NCI-H345 (cell line): ENCODE measurements at regions not wholly inside any gene's neighbourhood (a gene's known extent, or its start where the extent isn't known, plus 50 kb on each side); places are given as distances from the start of the nearest gene placed in this dataset.
A peak's percentile ranks its signal among the peaks of the same experiment; 100 is the strongest.
"Not testable (repeated sequence)": the region's sequence is repeated elsewhere in the genome, so short reads cannot be mapped to it uniquely, and the experiment has no call there.

Source experiments
- DNase-seq: peaks from one replicate; lab custom pipeline; 2025; lab: John Stamatoyannopoulos, UW

DNA sequence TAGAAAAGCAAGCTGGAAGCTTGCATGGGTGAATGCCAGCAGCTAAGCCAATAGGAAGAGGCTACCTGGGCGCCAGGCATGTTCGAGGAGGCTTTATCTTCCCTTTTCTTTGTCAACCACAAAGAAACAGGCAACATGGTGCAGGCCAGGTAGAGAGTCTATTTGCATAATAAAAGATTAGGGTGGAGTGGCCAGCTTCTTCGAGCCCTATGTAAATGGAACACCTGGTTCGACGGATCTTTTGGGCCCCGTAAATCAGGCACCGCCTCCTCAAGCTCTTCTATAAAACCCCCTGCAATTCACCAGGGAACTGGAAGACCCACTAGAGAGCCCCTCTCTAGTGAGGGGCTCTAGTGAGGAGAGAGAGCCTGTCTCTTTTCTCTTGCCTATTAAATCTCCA is 1106.2 kb upstream of the CELF2 start:
- no peak for DNase-seq

DNA sequence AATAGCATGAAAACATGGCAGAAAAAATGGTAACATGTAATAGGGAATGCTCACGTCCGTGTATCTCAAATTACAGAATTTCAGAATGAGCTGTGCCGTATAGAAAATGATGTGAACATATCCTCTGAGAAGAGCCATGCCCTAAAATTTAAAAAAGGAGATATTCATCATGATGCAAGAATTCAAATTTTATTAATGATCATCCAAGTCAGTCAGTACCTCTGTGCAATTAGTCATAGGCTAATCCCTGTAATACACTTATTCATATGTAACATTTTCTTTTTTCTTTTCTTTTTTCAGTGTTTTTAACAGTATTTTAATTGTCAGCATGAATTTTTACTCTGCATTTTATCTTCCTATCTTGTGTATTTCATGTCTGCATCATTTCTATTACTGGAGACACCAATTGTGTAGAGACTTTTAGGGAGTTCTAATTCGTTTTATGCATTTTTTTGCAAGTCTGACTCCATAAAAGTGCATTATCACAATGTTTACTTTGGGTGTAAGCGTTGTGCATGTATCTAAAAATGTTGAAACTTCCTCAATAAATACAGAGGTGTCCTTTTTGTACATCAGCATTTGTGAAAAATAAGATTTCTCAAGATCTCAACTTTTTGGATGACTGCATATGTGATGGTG is 1103.7 kb upstream of the CELF2 start:
- DNase-seq, result no peak

DNA sequence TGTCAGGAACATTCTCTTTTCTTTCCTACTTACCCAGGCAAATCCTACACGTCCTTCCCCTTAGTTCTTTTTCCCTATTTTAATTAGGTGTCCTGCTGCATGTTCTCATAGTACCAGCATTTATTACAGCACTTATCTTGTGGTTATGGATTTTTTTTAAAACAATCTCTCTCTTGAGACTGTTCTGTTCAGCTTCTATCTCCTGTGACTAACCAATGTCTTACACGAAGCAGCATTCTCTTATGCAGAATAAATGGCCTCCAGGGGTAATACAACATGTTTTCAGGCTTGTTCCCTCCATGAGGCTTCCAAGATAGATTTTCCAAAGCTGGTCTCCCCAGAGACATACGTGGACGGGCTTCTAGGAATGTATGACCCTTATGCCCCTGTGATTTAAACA is 1096.1 kb upstream of the CELF2 start:
- no peak for DNase-seq

DNA sequence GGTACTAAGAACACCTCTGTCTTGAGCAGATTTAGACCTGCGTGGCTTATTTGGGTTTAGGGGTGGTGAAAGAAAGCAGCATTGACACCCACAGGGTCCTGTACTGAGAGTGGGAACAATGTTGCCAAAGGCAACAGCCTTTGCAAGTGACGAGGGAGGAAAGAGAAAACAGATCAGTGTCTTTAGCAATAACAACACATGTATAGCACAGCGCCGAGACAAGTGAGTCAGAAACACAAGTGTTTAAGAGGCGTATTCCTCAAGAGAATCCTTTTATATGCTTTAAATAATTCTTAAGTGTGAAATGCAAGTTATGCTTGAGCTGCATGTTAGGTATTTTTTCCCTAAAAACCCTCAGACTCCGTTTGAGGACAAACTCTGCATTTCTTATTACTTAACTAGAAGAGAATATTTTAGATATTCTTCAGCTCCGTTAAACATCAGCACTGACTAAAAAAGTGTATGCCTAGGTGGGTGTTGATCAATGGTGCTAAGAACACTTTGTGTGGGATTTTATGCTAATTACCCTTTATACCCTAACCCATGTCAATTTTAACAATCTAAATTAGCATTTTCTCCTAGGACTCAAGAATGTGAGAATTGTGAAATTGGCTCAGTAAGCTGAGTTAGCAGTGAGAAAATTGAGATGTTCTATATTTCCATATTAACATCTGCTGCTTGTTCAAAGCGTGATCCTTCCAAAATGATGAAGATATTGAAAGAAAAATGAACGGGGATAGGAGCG is 1095.4 kb upstream of the CELF2 start:
- no peak for DNase-seq

DNA sequence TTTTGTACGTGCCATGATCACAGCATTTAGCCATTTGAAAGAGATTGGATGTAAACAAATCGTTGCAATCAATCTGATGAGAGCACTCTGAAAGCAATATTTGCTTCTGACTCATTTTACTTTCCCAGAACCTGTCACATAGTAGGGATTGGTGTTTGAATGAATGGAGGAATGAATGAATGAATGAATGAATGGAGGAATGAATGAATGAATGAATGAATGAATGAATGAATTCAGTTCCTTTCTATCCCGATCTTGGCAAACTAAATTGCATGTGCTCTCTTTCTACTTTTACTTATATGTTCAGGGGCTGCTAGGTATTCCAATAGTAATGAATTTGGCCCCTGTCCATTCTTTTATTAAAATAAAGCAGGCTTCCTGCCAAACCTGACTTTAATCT is 1091.7 kb upstream of the CELF2 start:
- DNase-seq, result no peak

DNA sequence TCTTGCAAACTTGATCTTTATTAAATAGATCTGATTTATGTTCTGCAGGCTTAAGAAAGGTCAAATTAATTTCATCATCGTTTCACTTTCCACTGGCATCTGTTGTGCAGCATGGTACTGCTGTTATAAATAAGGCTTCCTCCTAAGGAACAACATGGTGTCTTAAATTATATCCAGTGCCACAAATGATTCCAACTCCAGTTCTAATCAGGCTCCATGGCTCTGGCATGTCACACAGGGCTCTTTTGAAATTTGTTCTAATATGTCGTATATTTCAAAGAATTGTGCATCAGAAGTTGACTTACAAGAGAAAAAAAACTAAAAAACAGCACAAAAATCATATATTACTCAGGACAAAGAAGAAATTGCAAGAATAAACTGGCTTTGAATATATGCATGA is 1090.8 kb upstream of the CELF2 start:
- no peak for DNase-seq

DNA sequence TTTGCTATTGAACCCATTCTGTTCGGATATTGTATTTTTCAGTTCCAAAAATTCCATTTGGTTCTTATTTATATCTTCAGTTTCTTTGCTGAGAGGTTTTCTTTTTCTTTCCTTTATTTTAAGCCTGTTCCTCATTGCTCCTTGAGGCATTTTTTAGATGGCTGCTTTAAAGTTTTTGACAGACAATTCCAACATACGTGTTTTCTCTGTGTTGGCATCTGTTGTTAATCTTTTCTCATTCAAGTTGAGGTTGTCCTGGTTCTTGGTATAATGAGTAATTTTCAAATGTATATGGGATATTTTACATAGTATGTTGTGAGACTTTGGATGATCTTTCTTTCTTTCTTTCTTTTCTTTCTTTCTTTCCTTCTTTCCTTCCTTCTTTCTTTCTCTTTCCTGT is 1078.0 kb upstream of the CELF2 start:
- DNase-seq, result no peak

DNA sequence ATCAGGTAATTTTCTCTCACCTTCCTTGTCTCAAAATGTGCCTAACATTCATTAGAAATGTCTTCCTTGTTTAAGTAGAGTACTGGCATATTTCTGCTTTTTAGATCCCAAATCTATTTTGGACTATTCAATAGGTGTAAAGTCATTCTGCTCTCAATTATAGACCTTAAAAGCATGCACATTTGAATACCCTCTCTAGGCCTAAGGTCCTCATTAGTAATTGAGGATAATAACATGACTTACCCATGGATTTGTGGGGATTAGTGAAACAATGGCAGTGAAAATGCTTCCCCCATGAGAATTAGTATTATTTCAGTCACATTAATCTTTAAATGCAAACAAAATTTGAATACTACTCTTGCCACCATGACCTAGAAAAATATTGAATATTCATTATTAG is 1073.0 kb upstream of the CELF2 start:
- no peak for DNase-seq

DNA sequence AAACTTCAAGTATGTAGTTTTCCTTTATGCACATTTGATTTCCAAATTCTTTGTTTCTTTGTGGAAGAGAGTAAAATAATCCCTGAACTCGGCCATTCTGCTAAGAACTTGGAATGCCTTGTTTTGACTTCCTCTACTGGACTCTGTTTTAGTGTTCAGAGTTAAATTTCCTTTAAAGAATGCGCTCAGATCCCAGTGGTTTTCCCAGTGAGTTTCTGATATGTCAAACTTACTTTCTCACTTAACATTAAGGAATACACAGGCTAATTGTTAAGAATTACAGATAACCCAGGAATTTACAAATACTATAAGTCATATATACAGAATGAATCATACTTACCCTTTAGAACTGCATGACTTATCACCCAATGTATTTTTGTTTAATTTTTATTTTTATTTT is 1067.6 kb upstream of the CELF2 start:
- DNase-seq, result no peak

DNA sequence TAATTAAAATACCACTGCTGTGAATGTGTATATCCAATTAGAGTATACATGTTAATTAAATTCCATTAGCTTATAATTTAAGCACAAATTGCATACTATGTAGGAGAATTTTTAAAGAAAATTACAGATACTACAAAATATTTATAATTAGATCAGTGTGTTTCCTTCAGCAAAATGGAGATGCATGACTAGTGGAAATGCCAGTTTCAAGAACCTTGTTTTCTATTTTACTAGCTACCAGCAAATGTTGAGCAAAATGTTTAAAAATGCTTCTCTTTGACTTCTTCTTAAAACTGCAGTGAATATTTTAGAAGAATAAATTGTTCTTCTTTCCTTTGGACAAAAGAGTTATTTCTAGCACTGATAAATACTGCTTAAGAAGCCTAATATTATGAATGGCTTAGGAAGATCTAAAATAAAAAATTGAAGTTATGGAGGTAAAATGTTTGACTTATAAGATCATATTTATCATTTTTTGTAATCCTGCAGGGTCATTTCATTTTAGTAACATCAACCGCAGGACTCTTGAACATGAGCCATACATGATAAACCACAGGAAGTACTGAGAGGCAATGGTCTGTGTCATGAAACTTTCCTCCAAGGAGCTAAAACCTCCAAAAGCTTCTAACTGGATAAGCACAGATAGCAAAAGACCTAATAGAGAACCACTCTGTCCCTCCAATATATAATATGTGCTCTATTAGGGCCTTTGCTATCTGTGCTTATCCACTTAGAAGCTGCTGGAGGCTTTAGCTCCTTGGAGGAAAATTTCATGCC is 1066.0 kb upstream of the CELF2 start:
- no peak for DNase-seq

DNA sequence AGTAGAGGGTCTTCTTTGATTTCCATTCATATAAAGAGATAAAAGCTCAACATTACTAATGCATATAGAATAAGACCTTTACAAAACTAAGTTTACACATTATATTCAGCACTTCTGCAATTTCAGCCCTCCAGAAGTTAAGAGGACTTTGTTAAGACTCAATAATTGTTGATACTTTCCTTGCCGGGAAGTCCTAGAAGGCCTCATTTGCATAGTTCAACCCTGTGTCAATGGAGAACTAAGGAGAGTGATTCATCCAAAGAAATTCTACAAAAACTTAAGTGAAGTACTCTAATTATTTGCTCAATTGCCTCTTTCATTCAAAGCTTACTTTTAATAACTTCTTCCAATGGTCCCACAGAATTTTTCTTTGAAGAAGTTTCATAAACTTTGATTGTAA is 1060.3 kb upstream of the CELF2 start:
- DNase-seq, result no peak

DNA sequence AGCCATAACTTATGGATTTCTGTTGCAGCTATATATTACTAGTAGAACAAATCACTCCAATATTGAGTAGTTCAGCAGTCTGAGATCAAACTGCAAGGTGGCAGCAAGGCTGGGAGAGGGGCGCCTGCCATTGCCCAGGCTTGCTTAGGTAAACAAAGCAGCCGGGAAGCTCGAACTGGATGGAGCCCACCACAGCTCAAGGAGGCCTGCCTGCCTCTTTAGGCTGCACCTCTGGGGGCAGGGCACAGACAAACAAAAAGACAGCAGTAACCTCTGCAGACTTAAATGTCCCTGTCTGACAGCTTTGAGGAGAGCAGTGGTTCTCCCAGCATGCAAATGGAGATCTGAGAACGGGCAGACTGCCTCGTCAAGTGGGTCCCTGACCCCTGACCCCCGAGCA is 1059.8 kb upstream of the CELF2 start:
- DNase-seq, result not testable (repeated sequence)

DNA sequence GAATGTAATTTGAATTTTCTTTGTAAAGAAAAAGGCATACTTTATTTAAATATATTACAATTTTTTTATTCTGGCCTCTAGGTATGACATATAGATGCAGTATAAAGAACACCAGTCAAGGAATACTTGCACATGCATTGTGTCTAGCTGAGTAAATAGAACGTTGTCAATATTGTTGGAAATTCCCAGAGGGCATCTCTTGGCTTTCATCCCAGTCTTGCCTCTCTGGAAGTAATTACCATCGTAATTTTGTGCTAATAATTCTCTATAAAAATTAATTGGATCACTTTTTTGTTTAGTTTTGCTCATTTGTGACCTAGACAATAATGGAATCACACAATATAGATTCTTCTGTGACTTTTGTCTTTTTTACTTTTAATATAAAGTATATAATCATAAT is 1052.3 kb upstream of the CELF2 start:
- DNase-seq, result peak; percentile 37

DNA sequence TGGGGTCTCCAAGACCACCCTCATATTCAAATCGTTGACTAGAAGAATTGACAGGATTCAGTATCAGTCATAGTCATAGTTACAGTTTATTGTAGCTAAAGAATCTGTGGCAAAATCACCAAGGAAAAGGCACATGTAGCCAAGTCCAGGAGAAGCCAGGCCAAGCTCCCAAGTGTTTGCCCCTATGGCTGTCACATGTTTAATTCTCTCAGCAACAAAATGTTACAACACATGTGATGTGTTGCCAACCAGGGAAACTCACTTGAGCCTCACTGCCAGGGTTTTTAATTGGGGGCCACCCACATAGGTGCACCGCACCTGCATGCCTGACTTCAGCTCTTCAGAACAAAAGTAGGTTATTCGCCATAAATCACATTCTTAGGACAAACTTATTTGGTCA is 1030.9 kb upstream of the CELF2 start:
- no peak for DNase-seq

DNA sequence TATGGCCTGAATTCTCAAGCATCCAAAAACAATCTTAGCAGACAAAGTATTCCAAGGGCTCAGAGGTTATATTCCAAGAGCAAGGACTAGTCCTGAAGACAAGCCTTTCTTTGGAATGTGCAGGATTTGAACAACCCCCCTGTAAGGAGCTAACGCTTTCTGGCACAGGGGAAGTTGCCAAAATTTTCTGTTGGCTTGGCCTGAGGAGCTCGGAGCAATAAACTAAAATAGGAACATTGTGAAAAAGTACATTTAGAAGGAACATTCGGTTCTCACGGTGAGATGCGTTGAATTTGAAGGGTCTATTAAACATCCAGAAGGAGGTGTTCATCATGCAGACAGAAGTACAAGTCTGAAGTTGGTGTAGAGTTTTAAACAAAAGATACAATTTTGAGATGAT is 1030.5 kb upstream of the CELF2 start:
- no peak for DNase-seq

DNA sequence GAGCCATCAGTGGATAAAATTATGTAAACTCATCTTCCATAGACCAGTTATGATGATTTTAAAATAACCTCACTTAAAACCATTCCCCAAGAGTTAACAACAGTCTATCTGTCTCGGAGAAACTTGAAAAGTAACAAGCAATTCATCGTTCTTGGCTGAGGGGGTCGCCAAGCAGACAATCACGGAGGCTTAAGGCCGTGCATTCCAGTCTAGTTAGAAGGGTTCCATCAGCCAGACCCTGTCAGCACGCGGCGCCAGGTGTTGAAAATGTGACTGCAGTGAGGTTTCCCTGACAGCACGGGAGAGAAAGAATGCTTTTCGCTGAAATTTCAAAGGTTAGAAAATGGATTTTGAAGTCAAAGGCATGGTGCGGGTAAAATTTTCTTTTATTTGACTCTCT is 1025.0 kb upstream of the CELF2 start:
- DNase-seq, result no peak

DNA sequence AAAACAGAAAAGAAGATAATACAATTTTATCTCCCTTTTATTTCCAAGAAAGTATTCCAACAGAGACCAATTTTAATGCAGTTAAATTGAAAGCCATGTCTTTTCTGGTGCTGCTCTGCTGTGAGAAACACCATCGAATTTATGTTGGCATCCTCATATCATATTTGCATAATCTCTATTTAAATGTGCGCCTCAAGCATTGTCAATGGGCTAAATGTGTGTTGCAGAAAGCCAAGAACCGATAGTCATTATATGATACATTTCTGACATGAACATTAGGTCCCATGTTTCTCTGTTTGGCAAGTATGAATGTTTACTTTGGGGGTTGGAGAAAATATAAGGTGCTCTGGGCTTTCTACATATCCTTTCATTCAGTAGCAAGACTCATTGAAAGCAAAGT is 1023.5 kb upstream of the CELF2 start:
- no peak for DNase-seq

DNA sequence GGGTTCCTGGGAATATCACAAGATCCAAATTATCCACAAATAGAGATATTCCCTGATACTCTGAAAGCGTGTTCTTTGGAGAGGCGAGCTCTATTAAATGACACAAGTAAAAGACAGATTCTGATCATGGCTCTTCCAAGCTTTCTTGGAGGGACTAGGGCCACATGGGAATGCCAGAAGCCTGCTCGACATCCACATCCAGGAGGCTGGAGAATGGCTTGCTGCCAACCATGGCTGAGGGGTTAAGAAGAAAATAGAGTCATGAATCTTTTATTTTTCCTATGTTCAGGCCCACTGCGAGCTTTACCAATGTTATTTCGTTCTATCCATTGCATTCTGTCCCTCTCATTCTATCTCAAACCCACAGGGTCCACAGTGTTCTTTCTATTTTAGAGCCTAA is 1018.0 kb upstream of the CELF2 start:
- DNase-seq, result no peak

DNA sequence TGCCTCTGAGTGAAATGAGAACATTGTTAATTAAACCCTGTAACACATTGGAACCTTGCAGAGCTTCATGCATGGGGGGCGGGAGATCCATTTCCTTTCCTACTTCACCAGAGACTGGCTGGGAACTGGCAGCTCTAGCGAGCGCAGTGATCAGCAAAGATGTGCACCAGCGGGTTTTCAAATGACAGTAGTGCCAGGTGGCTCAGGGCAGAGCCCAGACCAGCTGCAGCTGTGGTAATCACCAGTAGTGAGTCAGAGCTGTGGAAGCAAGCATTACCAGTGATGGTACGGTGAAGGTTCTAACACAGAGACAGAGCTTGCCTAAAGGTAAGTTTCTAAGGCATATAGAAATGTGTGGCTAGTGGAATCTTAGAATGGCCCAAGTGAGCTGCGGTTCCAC is 1009.7 kb upstream of the CELF2 start:
- peak; percentile 8 for DNase-seq

DNA sequence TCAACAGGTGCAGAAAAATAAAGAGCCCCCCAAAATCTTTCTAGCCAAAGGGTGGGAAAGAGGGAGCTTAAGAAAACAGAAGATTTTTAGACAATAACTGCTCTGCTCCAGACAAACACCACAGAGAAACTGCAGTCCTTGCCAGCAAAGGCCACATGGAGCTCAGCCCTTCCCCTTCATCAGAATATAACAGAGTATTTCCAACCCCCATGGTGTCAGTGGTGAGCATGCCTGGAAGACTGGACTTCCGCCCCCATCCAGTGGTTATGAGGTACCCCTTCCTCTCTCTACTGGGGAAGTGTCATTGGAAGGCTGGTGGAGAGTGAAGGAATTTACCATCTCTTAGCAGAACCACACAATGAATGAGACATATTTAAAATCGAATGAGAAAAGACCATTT is 1007.3 kb upstream of the CELF2 start:
- no peak for DNase-seq

DNA sequence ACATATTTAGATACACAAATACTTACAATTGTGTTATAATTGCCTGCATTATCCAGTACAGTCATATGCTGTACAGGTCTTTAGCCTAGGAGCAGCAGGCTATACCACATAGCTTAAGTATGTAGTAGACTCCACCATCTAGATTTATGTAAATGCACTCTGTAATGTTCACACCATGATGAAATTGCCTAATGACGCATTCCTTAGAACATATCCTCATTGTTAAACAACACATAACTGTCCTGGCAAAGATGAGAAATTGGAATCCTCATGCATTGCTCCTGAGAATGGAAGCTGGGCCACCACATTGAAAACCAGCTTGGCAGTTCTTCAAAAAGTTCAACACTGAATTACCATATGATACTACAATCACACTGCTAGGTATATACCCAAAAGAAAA is 1002.8 kb upstream of the CELF2 start:
- no peak for DNase-seq

DNA sequence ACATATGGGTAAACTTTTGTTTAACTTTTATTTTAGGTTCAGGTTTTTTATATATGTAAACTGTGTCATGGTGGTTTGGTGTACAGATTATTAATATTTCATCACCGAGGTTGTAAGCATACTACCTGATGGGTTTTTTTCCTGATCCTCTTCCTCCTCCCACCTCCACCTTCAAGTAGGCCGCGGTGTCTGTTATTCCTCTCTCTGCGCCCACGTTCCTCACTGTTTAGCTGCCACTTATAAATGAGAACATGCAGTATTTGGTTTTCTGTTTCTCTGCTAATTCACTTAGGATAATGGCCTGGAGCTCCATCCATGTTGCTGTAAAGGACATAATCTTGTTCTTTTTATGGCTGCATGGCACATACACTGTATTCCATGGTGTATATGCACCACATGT is 1000.0 kb upstream of the CELF2 start:
- DNase-seq, result no peak

DNA sequence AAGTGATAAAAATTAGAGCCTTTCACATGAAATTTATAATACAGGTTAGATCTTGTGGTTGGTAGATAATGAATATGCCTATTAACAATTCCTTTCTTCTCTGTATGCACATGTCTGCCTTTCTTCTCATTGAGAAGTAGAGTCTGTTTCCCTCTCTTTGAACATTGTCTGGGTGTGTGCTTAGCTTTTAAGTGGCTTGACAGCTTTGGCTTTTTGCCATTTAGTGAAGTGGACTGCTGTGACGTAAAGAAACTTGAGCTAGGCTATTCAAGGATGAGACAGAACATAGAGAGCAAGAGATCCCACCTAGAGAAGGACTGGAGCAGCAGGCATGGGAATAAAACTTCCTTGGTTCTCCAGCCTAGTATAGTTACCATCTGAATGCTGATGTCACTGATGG is 996.7 kb upstream of the CELF2 start:
- peak; percentile 83 for DNase-seq
